HL-60/S4 (cell line): ENCODE measurements at regions not wholly inside any gene's neighbourhood (a gene's known extent, or its start where the extent isn't known, plus 50 kb on each side); places are given as distances from the start of the nearest gene placed in this dataset.

ENCODE experiments used
- in situ Hi-C: fragments of 300-500 bp; cut with MboI; formaldehyde crosslinking; loops from 2 replicates; pipeline ENCODE4 v1.14.3; 2022; ENCODE audit warnings: low sequenced_read_pairs

DNA sequence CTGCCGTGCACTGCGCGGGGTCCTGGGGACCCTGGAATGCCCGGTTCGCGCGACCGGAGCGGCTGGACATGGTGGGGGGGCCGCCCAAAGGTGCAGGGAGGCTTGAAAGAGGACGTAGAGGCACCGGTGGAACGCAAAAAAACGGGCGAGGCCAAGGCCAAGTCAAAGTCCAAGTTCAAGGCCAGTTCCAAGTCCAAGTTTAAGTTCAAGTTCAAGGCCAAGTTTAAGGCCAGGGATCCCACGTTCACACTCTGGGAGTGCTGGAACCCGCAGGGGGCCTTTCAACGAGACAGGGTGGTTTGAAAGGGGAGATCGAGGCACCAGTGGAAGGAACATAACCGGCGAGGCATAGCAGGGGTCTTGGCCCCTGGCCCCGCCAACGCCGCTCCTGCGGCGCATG, 317.6 kb downstream of the ALG10 start:
- in situ Hi-C loops: no loop called here

GRCh38 chr12:34340534-34341361, 318.5 kb downstream of the ALG10 start:
- in situ Hi-C loops: no loop called here

DNA sequence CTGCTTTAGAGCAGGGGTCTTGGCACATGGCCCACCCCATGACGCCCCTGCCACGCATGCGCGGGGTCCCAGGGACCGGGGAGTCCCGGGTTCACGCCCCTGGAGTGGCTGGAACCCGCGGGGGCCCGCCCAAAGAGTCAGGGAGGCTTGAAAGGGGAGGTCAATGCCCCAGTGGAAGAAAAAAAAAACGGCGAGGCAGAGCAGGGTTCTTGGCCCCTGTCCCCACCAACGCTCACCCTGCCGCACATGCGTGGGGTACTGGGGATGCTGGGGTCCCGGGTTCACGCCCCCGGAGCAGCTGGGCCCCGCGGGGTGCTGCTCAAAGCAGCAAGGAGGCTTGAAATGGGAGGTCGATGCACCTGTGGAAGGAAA, 319.1 kb downstream of the ALG10 start:
- in situ Hi-C loops: no loop called here

- in situ Hi-C loops: no loop called here
Measured at GRCh38 chr12:34342048-34342447, 319.8 kb downstream of the ALG10 start.

GRCh38 chr12:34343345-34343744, 321.0 kb downstream of the ALG10 start:
- in situ Hi-C loops: no loop called here

DNA sequence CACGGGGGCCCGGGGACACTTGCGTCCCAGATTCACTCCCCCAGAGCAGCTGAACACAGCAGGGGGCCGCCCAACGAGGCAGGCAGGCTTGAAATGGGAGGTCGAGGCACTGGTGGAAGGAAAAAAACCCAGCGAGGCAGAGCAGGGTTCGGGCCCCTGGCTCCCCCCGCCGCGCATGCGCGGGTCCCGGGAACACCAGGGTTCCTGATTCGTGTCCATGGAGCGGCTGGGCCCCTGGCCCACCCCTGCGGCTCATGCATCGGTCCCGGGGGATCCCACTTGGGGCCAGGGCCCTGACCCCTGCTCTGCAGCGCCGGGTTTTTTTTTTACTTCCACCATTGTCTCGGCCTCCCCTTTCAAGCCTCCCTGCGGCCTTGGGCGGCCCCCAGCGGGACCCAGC, 321.5 kb downstream of the ALG10 start:
- in situ Hi-C loops: no loop called here

GRCh38 chr12:34344851-34345522, 322.7 kb downstream of the ALG10 start:
- in situ Hi-C loops: no loop called here

DNA sequence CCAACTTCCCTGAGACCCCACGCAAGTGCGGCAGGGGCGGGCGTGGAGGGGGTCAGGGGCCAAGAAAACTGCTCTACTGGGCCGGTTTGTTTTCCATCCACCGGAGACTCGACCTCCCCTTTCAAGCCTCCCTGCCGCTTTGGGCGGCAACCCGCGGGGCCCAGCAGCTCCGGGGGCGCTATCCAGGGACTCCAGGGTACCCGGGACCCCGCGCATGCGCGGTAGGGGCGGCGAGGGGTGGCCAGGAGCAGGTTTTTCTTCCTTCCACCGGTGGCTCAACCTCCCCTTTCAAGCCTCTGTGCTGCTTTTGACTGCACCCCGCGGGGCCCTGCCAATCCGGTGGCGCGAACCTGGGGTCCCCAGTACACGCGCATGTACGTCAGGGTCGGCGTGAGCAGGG, 323.5 kb downstream of the ALG10 start:
- in situ Hi-C loops: no loop called here

- in situ Hi-C loops: no loop called here
Measured at GRCh38 chr12:34346372-34347034, 324.2 kb downstream of the ALG10 start.

- in situ Hi-C loops: no loop called here
Measured at GRCh38 chr12:34347367-34347766, 325.1 kb downstream of the ALG10 start.

DNA sequence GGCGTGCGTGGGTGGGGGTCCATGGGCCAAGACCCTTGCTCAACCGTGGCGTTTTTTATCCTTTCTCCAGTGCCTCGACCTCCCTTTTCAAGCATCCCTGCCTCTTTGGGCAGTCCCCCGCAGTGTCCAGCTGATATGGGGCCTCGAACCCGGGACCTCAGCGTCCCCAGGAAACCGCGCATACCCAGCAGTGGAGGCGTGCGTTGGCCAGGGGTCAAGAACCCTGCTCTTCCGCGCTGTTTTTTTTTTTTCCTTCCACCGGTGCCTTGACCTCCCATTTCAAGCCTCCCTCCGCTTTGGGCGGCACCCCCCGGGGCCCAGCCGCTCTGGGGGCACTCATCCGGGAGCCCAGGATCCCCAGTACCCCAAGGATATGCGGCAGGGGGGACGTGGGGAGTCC, 325.8 kb downstream of the ALG10 start:
- in situ Hi-C loops: no loop called here

GRCh38 chr12:34348836-34349672, 326.8 kb downstream of the ALG10 start:
- in situ Hi-C loops: no loop called here

DNA sequence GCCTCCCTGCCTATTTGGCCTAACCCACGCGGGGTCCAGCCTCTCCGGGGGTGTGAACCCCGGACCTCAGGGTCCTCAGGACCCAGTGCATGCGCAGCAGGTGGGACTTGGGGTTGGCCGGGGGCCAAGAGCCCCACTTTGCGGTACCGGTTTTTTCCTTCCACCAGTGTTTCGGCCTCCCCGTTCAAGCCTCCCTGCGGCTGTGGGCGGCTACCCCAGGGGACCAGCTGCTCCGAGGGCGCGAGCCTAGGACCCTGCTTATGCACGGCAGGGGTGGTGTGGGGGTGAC, 327.3 kb downstream of the ALG10 start:
- in situ Hi-C loops: no loop called here

GRCh38 chr12:34350092-34351041, 328.1 kb downstream of the ALG10 start:
- in situ Hi-C loops: no loop called here

DNA sequence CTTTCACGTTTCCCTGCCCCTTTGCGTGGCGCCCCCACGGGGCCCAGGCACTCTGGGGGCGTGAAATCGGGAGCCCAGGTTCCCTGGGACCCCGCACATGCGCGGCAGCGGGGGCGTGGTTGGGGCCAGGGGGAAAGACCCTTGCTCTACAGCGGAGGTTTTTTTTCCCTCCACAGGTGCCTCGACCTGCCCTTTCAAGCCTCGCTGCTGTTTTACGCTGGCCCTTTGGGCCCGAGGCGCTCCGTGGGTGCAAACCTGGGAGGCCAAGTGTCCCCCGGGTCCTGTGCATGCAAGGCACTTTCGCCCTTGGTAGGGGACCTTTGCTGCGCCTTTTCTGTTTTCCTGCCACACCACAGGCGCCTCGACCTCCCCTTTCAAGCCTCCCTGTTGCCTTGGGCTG, 329.8 kb downstream of the ALG10 start:
- in situ Hi-C loops: no loop called here

- in situ Hi-C loops: no loop called here
Measured at GRCh38 chr12:34354239-34355200, 332.2 kb downstream of the ALG10 start.

DNA sequence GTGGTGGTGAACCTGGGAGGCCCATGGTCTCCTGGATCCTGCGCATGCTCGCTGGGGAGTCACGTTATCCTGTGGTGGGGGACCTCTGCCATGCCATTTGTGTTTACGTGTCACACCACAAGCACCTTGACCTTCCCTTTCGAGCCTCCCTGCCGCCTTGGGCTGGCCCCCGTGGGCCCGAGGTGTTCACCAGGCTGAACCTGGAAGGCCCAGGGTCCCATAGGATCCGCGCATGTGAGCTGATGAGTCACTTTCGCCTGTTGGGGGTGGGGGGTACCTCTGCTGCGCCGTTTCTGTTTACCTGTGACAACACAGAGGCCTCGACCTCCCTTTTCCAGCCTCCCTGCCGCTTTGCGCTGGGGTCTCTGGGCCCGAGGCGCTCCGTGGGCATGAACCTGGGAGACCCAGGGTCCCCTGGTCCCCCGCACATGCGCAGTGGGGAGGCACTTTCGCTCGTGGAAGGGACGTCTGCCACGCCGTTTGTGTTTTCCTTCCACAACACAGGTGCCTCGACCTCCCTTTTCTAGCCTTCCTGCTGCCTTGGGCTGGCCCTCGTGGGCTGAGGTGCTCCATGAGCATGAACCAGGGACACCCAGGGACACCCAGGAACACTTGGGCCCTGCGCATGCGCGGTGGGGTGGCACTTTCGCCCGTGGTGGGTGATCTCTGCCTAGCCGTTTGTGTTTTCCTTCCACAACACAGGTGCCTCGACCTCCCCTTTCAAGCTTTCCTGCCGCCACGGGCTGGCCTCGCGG, 334.1 kb downstream of the ALG10 start:
- in situ Hi-C loops: no loop called here

GRCh38 chr12:34357791-34358190, 335.5 kb downstream of the ALG10 start:
- in situ Hi-C loops: no loop called here
